Prostate gland (tissue), 2 donors: ENCODE measurements at regions not wholly inside any gene's neighbourhood (a gene's known extent, or its start where the extent isn't known, plus 50 kb on each side); places are given as distances from the start of the nearest gene placed in this dataset.

ENCODE experiments used
- CTCF ChIP-seq, 4 experiments: fragments of 200-600 bp in 2 of 4; fragments of 450-650 bp in 2 of 4; sonication (generic) in 2 of 4; IDR thresholded peaks; 1 replicate in 3 of 4; 2 replicates in 1 of 4; pipeline ENCODE4 v1.5.1; 2016 to 2019; ENCODE audit warnings: antibody characterized with exemption in 4 of 4, mild to moderate bottlenecking in 2 of 4, moderate library complexity in 2 of 4
- POLR2A ChIP-seq: fragments of 450-650 bp; IDR thresholded peaks from one replicate; pipeline ENCODE4 v1.6.1; 2016; ENCODE audit warnings: antibody characterized with exemption, mild to moderate bottlenecking
- POLR2AphosphoS5 ChIP-seq: sonication (generic); formaldehyde crosslinking; IDR thresholded peaks from one replicate; pipeline ENCODE4 v1.6.1; 2017; ENCODE audit warnings: antibody characterized with exemption

- no peak for TF ChIP-seq CTCF (IDR thresholded peaks at IDR 0.05)
- TF ChIP-seq POLR2AphosphoS5, result no peak
- TF ChIP-seq POLR2A, result no peak
Observed at GRCh38 chr2:194155431-194155830, 1501.6 kb upstream of the SLC39A10 start.
